ENCODE measurements at regions not wholly inside any gene's neighbourhood (a gene's known extent, or its start where the extent isn't known, plus 50 kb on each side); places are given as distances from the start of the nearest gene placed in this dataset.

DNA sequence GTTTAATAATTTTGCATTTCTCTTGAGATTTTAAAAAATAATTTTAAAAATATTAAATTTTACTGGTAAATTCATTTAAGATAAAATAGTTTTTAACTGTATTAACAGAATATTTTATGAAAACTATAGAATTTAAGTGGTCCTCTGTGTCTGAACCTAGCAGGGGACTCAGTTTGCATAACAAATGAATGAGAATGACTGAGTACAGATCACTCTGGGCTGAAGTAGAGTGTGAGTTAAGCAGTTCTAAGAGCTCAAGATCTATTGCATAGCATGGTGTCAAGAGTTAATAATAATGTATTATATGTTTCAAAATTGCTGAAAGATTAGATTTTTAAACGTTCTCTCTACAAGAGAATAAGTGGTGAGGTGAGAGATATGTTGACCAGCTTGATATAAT, 348.3 kb upstream of the SLITRK1 start:
- DNase-seq (ENCODE audit: low read depth), result no peak
- no peak overlapping the region for H3K4me3 ChIP-seq (ENCODE audit: low read depth, low read length)
- TF ChIP-seq, protein P1, sequence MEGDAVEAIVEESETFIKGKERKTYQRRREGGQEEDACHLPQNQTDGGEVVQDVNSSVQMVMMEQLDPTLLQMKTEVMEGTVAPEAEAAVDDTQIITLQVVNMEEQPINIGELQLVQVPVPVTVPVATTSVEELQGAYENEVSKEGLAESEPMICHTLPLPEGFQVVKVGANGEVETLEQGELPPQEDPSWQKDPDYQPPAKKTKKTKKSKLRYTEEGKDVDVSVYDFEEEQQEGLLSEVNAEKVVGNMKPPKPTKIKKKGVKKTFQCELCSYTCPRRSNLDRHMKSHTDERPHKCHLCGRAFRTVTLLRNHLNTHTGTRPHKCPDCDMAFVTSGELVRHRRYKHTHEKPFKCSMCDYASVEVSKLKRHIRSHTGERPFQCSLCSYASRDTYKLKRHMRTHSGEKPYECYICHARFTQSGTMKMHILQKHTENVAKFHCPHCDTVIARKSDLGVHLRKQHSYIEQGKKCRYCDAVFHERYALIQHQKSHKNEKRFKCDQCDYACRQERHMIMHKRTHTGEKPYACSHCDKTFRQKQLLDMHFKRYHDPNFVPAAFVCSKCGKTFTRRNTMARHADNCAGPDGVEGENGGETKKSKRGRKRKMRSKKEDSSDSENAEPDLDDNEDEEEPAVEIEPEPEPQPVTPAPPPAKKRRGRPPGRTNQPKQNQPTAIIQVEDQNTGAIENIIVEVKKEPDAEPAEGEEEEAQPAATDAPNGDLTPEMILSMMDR (IDR thresholded peaks at IDR 0.05; ENCODE audit: low read depth, low read length, missing control alignments), result no peak

GRCh38 chr13:84211048-84211447, 328.8 kb upstream of the SLITRK1 start:
- H3K4me3 ChIP-seq (ENCODE audit: low read depth, low read length), result no peak overlapping the region
- no peak for DNase-seq (ENCODE audit: low read depth)
- TF ChIP-seq, protein P1 (IDR thresholded peaks at IDR 0.05; ENCODE audit: low read depth, low read length, missing control alignments), result no peak

- TF ChIP-seq, protein P1 (IDR thresholded peaks at IDR 0.05; ENCODE audit: low read depth, low read length, missing control alignments), result no peak
- DNase-seq (ENCODE audit: low read depth), result no peak
Observed at GRCh38 chr13:84208246-84208910, 326.1 kb upstream of the SLITRK1 start.

DNA sequence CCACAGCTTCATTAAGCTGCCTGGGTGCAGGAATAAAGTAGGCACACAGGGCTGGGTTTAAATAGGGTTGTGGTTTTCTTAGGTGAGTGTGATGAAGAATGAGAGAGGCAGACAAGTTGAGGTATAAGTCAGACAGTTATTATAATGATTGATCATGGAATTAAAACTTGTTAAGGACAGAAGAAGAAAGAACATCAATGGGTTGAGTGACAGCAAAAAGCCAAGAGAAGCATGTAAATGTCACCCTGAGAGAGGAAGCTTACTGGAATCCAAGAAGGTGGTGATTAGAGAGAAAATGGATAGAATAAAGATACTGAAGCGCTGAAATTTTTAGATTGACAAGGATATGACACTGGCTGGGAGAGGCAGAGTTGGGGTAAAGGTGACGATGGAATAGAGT, 325.2 kb upstream of the SLITRK1 start:
- TF ChIP-seq, protein P1 (IDR thresholded peaks at IDR 0.05; ENCODE audit: low read depth, low read length, missing control alignments), result no peak
- no peak overlapping the region for H3K4me3 ChIP-seq (ENCODE audit: low read depth, low read length)
- no peak for DNase-seq (ENCODE audit: low read depth)

More at GRCh38 chr13:84208246-84208910, 326.1 kb upstream of the SLITRK1 start:
- no peak overlapping the region for H3K4me3 ChIP-seq (ENCODE audit: low read depth, low read length)

- no peak for DNase-seq (ENCODE audit: low read depth)
- TF ChIP-seq, protein P1 (IDR thresholded peaks at IDR 0.05; ENCODE audit: low read depth, low read length, missing control alignments), result no peak
- H3K4me3 ChIP-seq (ENCODE audit: low read depth, low read length), result no peak overlapping the region
Observed at GRCh38 chr13:84200971-84201370, 318.7 kb upstream of the SLITRK1 start.

DNA sequence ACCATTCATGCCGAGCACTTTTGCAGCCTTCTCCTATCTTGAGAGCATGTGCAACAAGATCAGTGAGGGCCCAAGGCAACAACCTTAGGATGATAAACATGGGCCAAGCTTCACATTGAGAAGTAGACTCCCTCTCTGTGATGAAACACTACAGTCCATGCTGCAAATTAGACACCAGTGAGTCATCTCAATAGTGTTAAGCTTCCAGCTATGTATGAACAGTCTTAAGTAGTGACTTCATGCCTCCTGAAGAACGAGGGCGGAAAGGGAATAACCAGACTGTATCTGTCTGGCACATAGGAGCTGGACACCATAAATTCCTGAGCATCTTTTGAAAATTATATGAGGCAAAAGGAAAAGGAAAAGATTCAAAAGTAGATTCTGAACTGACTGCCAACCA, 309.9 kb upstream of the SLITRK1 start:
- DNase-seq (ENCODE audit: low read depth), result no peak
- TF ChIP-seq, protein P1 (IDR thresholded peaks at IDR 0.05; ENCODE audit: low read depth, low read length, missing control alignments), result no peak
- H3K4me3 ChIP-seq (ENCODE audit: low read depth, low read length), result no peak overlapping the region

DNA sequence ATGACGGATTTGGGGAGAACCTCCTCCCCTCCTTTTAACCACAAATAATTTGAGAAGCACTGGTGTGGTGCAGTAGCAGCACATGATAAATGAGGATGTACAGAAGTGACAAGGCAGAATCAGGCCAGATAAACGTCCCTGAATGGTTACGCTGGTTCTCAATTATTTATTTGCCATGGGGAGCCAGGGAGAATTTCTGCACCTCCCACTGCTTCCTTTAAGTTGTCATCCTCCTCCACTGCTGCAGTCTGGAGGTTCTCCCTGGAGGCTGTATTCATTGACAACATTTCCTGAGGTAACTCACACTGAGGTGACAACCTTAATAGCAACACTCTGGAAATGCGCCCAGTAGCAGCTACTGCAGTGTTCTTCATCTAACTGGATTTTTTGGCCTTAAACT, 308.9 kb upstream of the SLITRK1 start:
- TF ChIP-seq, protein P1 (IDR thresholded peaks at IDR 0.05; ENCODE audit: low read depth, low read length, missing control alignments), result no peak
- H3K4me3 ChIP-seq (ENCODE audit: low read depth, low read length), result no peak overlapping the region
- no peak for DNase-seq (ENCODE audit: low read depth)

Data from GM12864 (cell line).